AG09309 (cell line): ENCODE measurements at regions not wholly inside any gene's neighbourhood (a gene's known extent, or its start where the extent isn't known, plus 50 kb on each side); places are given as distances from the start of the nearest gene placed in this dataset.

Experiments
- DNase-seq: peaks from one replicate; pipeline ENCODE4 v3.0.0-alpha.2; 2010; ENCODE audit warnings: low read depth
- H3K4me3 ChIP-seq: 2 replicates; pipeline ENCODE4 v1.5.1; 2011; ENCODE audit warnings: mild to moderate bottlenecking, low read depth, low read length, moderate library complexity; ENCODE audit not compliant: control insufficient read depth
- CTCF ChIP-seq: IDR thresholded peaks from 2 replicates; pipeline ENCODE4 v1.5.1; 2011; ENCODE audit warnings: mild to moderate bottlenecking, low read depth, low read length, inconsistent platforms; ENCODE audit not compliant: insufficient read depth, control insufficient read depth; ENCODE audit errors: missing control alignments

- DNase-seq: no peak
- H3K4me3 ChIP-seq: no peak overlapping the region
- TF ChIP-seq CTCF: no peak
Measured at GRCh38 chr1:34648501-34648900, 106.3 kb upstream of the GJB5 start.

GRCh38 chr1:34650090-34650489, 104.8 kb upstream of the GJB5 start:
- DNase-seq: no peak
- no peak overlapping the region for H3K4me3 ChIP-seq
- TF ChIP-seq CTCF: no peak

GRCh38 chr1:34650800-34651199, 104.0 kb upstream of the GJB5 start:
- DNase-seq: no peak
- TF ChIP-seq CTCF: no peak
- H3K4me3 ChIP-seq: no peak overlapping the region

- H3K4me3 ChIP-seq: no peak overlapping the region
- no peak for TF ChIP-seq CTCF
- no peak for DNase-seq
Measured at GRCh38 chr1:34653110-34653509, 101.7 kb upstream of the GJB5 start.

GRCh38 chr1:34655206-34655874, 99.5 kb upstream of the GJB5 start:
- no peak overlapping the region for H3K4me3 ChIP-seq
- no peak for DNase-seq
- TF ChIP-seq CTCF: no peak

- TF ChIP-seq CTCF: no peak
- H3K4me3 ChIP-seq: no peak overlapping the region
- DNase-seq: no peak
Measured at GRCh38 chr1:34655875-34656240, 99.0 kb upstream of the GJB5 start.

- no peak for TF ChIP-seq CTCF
- H3K4me3 ChIP-seq: no peak overlapping the region
- DNase-seq: no peak
Measured at GRCh38 chr1:34656299-34656698, 98.5 kb upstream of the GJB5 start.
